GM21423 (cell line): ENCODE measurements at regions not wholly inside any gene's neighbourhood (a gene's known extent, or its start where the extent isn't known, plus 50 kb on each side); places are given as distances from the start of the nearest gene placed in this dataset.
A peak's percentile ranks its signal among the peaks of the same experiment; 100 is the strongest.
"Not testable (repeated sequence)": the region's sequence is repeated elsewhere in the genome, so short reads cannot be mapped to it uniquely, and the experiment has no call there.

Experiments
- ATAC-seq: cut with Tn5 transposase; IDR thresholded peaks from one replicate; pipeline ENCODE4 v1.9.1; 2021; ENCODE audit warnings: mild to moderate bottlenecking, moderate library complexity; ENCODE audit not compliant: unreplicated experiment

GRCh38 chr2:7696556-7696955, 779.3 kb downstream of the RNF144A start:
- ATAC-seq = not testable (repeated sequence)

DNA sequence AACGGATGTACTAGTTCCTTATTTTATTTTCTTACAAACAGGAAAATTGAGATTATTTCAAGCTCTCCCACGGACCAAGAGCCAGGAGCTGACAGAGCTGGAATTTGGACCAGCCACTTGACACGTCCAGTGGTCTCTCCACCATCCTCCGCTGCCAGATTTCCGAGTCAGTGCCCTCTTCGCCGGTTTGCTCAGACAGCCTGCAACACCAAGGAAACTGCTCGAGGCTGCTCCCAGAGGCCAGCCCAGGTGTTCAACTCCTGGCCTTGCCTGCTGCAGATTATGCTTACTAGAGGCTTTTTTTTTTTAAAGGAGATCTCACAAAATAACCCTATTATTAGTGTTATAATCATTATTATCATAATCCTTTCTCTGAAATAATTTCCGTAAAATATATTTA, 779.8 kb downstream of the RNF144A start:
- ATAC-seq = no peak

DNA sequence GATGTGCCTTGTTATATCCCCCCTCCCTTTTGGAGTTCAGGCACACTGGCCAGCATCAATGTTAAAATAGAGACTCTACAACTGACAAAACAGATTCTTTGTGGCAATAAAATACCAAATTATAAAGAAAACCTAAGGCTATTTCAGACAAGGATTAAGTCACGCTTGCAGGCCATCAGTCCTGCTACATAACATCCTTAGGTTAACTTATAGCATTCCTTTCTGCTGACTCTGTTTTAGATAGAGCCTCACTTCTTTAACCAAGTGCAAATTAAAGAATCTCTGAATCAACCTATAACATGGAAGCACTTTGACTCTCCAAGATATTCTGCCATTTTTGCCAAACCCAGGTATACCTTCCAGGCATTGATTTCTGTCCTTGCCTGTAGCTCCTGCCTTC, 784.6 kb downstream of the RNF144A start:
- no peak for ATAC-seq

DNA sequence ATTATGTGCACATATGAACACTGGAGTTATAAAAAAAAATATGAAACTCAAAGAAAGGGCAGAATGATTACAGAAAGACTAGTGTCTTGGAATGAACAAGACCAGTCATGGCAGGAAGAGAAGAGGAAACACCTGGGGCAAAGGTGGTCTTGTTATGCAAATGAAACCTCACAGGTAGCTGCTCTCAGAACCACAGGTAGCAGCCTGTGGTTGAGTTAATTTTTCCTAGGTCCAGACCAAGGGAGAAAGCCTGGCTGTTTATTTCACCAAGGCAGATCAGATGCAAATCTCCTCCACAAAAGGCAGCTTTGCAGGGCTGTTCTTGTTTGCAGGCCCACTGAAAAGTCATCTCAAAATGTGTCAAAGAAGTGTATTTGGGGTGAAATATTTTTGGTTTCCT, 785.8 kb downstream of the RNF144A start:
- ATAC-seq = peak; percentile 64

GRCh38 chr2:7703543-7704144, 786.4 kb downstream of the RNF144A start:
- ATAC-seq = no peak

GRCh38 chr2:7704296-7704865, 787.2 kb downstream of the RNF144A start:
- no peak for ATAC-seq

GRCh38 chr2:7706791-7707190, 789.6 kb downstream of the RNF144A start:
- no peak for ATAC-seq

DNA sequence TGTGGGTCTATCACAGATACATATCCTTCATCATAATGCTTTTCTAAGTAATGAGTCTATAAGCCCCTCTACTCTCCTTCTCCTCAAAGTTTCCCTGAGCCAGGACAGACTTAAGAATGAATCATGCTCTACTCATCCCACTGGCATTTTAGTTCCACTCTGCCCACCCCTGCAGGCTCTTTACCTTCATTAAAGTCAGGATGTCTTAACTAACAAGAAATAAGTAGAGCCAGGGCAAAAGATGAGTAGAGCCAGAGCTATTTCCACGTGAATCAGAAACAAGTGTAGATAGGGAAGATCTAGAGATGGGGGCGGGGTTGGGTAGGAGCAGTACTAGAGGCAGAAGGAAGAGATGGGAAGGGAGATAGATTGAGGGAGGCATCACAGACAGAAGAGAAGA, 790.5 kb downstream of the RNF144A start:
- no peak for ATAC-seq

GRCh38 chr2:7709907-7710306, 792.7 kb downstream of the RNF144A start:
- no peak for ATAC-seq

- ATAC-seq = no peak
Measured at GRCh38 chr2:7711167-7711566, 794.0 kb downstream of the RNF144A start.

- no peak for ATAC-seq
Measured at GRCh38 chr2:7719876-7720275, 802.7 kb downstream of the RNF144A start.

- ATAC-seq = no peak
Measured at GRCh38 chr2:7721413-7721995, 804.3 kb downstream of the RNF144A start.

DNA sequence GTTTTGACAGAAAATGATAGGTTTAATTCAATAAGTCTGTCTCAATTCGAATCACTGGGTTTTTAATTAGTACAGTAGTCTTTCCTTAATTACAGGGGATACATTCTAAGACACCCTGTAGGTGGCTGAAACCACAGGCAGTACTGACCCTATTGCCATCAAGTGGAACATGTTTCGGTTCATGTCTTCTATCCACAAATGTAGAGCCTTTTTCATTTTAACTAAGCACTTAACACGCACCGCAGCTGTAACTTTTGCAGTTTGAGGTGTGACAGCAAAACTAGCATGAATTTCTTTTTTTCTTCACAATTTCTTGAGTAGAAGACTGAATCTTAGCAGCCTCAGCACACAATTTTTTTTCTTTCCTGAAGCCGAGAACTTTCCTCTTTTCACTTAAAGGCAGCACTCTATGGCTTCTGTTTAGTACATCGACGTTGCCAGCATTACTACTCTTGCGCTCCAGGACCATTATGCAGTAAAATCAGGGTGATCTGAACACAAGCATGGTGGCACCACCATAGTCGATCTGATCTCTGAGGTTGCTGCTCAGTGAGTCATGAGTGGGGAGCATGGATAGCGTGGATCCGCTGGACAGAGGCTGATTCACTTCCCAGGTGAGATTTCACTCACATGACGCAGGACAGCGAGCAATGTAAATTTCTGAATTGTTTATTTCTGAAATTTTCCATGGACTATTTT, 805.1 kb downstream of the RNF144A start:
- ATAC-seq = no peak

- no peak for ATAC-seq
Measured at GRCh38 chr2:7724336-7724735, 807.1 kb downstream of the RNF144A start.

DNA sequence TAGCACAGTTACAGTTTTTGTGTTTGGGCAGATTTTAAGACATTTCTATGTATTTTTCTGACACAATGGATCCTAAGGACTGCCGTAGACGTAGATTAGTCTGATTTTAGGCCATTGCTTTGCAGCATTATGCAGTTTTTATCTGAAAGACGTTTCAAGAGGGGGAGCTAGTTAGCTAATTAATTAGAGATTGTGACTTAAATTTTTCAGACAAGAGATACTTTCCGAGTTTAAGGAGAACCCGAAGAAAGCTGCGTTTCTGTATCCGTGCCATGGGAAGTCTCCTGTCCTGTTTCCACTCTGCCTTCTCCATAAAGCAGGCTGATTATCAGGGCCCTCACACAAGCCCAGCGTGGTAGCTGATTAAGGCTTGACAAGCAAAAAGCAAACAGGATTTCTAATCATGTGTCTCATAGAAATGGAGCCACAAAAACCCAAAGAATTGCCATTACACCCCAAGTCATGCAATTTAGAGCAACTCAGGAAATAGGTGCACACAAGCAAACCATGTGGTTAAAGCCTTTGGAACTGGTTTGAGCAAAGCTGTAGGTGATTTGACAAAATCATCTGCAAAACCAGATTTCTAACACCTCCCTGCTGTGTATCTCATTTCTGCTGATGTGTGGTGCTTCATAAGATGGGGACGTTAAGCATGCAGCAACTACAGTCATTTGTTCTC, 808.1 kb downstream of the RNF144A start:
- ATAC-seq = no peak

DNA sequence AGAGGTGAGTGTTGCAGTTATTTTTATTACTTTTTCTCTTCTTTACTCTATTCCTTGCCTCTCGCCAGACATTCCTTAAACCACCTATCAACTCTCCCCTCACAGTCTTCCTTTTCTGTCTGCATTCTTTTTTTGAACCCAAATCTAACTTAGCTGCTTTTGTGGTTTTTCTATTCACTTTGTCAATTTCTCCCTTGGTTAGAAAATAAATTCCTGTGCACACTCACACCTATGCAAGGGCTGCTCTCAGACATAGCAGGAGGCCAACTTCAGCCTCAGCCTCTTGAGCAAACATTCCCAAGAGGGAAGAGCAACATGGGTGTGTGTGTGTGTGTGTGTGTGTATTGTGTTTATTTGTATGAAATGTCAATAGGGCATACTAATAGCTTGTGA, 808.6 kb downstream of the RNF144A start:
- no peak for ATAC-seq

DNA sequence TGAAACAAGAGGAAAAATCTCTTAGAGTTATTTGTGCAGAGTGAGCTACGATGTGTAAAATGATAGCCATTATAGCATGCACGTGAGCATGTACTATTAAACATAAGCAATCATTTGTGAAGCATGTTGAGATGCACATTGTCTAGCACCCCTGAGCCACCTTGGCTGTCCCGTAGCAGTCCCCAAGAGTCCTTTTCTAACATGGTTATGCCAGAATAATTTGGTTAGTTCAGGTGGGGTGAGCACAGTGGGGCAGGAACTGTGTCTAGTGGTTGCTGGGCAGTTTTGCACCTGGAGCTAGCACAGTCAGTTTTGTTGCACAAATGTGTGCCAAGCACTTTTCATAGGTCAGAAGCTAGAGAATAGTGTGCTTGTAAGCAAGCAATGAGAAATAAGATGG, 809.8 kb downstream of the RNF144A start:
- no peak for ATAC-seq

GRCh38 chr2:7728388-7728787, 811.2 kb downstream of the RNF144A start:
- ATAC-seq = no peak

DNA sequence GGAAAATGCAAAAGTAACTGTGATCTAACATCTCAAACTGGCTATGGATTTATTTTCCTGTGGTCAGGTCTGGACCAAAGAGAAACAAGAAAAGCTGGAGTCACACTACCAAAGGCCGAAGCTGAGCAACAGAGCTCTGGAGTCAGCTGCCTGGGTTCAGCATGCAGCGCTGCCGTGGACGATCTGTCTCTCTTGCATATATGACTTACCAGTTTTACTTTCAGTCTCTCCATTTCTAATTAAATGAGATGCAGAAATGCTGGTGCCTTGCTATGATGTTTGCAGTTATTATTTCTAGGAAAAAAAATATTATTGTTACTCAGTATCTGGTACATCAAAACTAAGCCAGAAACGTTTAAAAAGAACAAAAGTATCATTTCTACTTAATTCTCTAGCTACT, 813.2 kb downstream of the RNF144A start:
- no peak for ATAC-seq

DNA sequence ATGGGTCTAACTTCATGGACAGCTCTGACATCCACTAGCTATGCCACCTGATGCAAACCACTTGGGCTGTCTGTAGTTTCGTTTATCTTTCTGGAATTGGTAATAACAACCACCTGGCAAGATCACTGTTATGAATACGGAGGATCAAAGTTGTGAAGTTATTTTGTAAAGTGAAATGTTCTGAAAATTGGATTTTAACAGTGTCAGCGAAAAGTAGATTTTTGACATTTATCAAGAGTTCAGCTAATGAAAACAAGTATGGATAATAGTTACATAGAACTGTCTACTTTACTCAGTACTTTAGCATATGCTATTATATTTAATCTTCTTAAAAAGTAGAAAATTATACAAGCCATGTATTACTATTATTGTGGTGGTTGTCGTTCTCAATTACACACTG, 813.8 kb downstream of the RNF144A start:
- no peak for ATAC-seq

DNA sequence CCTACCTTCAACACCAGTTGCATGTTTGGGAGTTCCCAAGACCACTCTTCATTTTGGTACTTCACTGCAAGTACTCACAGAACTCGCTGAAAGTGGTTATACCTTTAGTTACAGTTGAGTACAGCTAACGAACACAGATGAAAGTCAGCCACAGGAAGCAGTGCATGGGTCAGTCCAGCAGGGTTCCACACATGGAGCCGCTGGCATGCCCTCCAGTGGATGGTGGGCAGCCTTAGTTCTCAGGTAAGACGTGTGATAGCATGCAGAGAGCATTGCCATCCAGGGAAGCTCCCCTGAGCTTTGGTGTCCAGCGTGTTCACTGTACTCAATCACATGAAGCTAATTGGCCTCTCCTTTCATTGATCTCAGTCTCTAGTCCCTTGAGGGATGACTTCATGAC, 815.3 kb downstream of the RNF144A start:
- no peak for ATAC-seq
